PC-9 (cell line): ENCODE measurements at regions not wholly inside any gene's neighbourhood (a gene's known extent, or its start where the extent isn't known, plus 50 kb on each side); places are given as distances from the start of the nearest gene placed in this dataset.

Source experiments
- BruUV-seq: library from RNA; stranded (reverse); fragments of 400-500 nt; replicated peaks from 2 replicates; lab custom pipeline; 2021; lab: Mats Ljungman, UMichigan
- CTCF ChIA-PET: fragments of 300-600 bp; sonication (Branson Sonifier 250); formaldehyde crosslinking; loops from one replicate; lab custom pipeline; 2022; ENCODE audit warnings: antibody characterized with exemption; lab: Charles Lee
- POLR2A ChIA-PET: fragments of 300-600 bp; sonication (Branson Sonifier 250); formaldehyde crosslinking; loops from one replicate; lab custom pipeline; 2022; ENCODE audit warnings: antibody characterized with exemption; ENCODE audit not compliant: unreplicated experiment; lab: Charles Lee
- DNase-seq, 2 experiments: peaks; one replicate each; pipeline versions ENCODE4 v3.0.0 to v3.0.0-alpha.2; 2015 to 2022; ENCODE audit warnings: mixed read lengths in 1 of 2
- H2AFZ ChIP-seq: fragments of 200-600 bp; sonication (generic); 2 replicates; pipeline ENCODE4 v1.8.1; 2017; ENCODE audit warnings: antibody characterized with exemption
- H3F3A ChIP-seq: fragments of 200-600 bp; sonication (generic); 2 replicates; pipeline ENCODE4 v1.8.1; 2017; ENCODE audit warnings: antibody characterized with exemption, mild to moderate bottlenecking, low read depth; ENCODE audit not compliant: insufficient read depth
- H3K27ac ChIP-seq: fragments of 200-600 bp; sonication (generic); 2 replicates; pipeline ENCODE4 v1.6.1; 2016; ENCODE audit warnings: mixed run types
- H3K27me3 ChIP-seq: fragments of 200-600 bp; sonication (generic); 2 replicates; pipeline ENCODE4 v1.6.1; 2016; ENCODE audit warnings: low read depth, mixed run types; ENCODE audit not compliant: insufficient read depth
- H3K36me3 ChIP-seq: fragments of 200-600 bp; sonication (generic); 2 replicates; pipeline ENCODE4 v1.6.1; 2016; ENCODE audit warnings: low read depth, mixed run types
- H3K4me1 ChIP-seq: fragments of 200-600 bp; sonication (generic); replicated peaks from 2 replicates; pipeline ENCODE4 v1.6.1; 2016; ENCODE audit warnings: mixed run types; ENCODE audit not compliant: insufficient read depth
- H3K4me2 ChIP-seq: fragments of 200-600 bp; sonication (generic); 2 replicates; pipeline ENCODE4 v1.6.1; 2017; ENCODE audit warnings: mixed run types
- H3K4me3 ChIP-seq: fragments of 200-600 bp; sonication (generic); 2 replicates; pipeline ENCODE4 v1.6.1; 2016; ENCODE audit warnings: mixed run types
- H3K79me2 ChIP-seq: fragments of 200-600 bp; sonication (generic); 2 replicates; pipeline ENCODE4 v1.6.1; 2017; ENCODE audit warnings: low read depth, mixed run types
- H3K9me2 ChIP-seq: fragments of 200-600 bp; sonication (generic); 2 replicates; pipeline ENCODE4 v1.8.1; 2017; ENCODE audit warnings: mild to moderate bottlenecking; ENCODE audit not compliant: insufficient read depth
- H3K9me3 ChIP-seq: fragments of 200-600 bp; sonication (generic); 2 replicates; pipeline ENCODE4 v1.8.1; 2016; ENCODE audit warnings: low read depth; ENCODE audit not compliant: insufficient read depth
- H4K20me1 ChIP-seq: fragments of 200-600 bp; sonication (generic); 2 replicates; pipeline ENCODE4 v1.8.1; 2017; ENCODE audit not compliant: insufficient read depth
- CTCF ChIP-seq: fragments of 200-600 bp; sonication (generic); conservative IDR thresholded peaks from 2 replicates; pipeline ENCODE4 v1.6.1; 2017; ENCODE audit warnings: mixed run types, antibody characterized with exemption, mild to moderate bottlenecking, moderate library complexity
- EZH2 ChIP-seq: fragments of 200-600 bp; sonication (generic); IDR thresholded peaks from 2 replicates; pipeline ENCODE4 v1.8.0; 2017; ENCODE audit warnings: antibody characterized with exemption, low read depth
- intact Hi-C: fragments of 100-400 bp; cut with micrococcal nuclease; formaldehyde crosslinking; loops from one replicate; pipeline ENCODE4 v1.10.0; 2022; ENCODE audit not compliant: unreplicated experiment

GRCh38 chr7:19560111-19560883 lies 148.5 kb downstream of the POLR1F start:
- TF ChIP-seq CTCF = no peak
- no peaks in the 10 kb centered on the region for H3K79me2 ChIP-seq
- H4K20me1 ChIP-seq = no peaks in the 10 kb centered on the region
- no peak overlapping the region for H3K27ac ChIP-seq
- H3K4me1 ChIP-seq = no peaks in the 10 kb centered on the region
- H3F3A ChIP-seq = no peaks in the 10 kb centered on the region
- CTCF ChIA-PET = no interaction called here
- no peak overlapping the region for H2AFZ ChIP-seq
- H3K4me2 ChIP-seq = no peak overlapping the region
- no TSS peak for BruUV-seq
- H3K9me2 ChIP-seq = no peaks in the 10 kb centered on the region; the same call in 1 of the 2 replicates
- no peak overlapping the region for H3K4me3 ChIP-seq
- POLR2A ChIA-PET = no interaction called here
- H3K36me3 ChIP-seq = no peaks in the 10 kb centered on the region
- H3K27me3 ChIP-seq = no peaks in the 10 kb centered on the region
- H3K9me3 ChIP-seq = no peaks in the 10 kb centered on the region
- no peak for DNase-seq
- intact Hi-C loops = no loop called here

- peak in 1 of 2 experiments; percentile 33 for DNase-seq
- H3F3A ChIP-seq = no peaks in the 10 kb centered on the region
- H3K27ac ChIP-seq = no peak overlapping the region
- no peaks in the 10 kb centered on the region for H4K20me1 ChIP-seq
- no peaks in the 10 kb centered on the region for H3K27me3 ChIP-seq
- H3K4me1 ChIP-seq = no peaks in the 10 kb centered on the region
- H3K4me3 ChIP-seq = no peak overlapping the region
- H2AFZ ChIP-seq = no peak overlapping the region
- no peaks in the 10 kb centered on the region for H3K36me3 ChIP-seq
- H3K9me2 ChIP-seq = no peaks in the 10 kb centered on the region; the same call in 1 of the 2 replicates
- BruUV-seq = no TSS peak
- no peaks in the 10 kb centered on the region for H3K79me2 ChIP-seq
- CTCF ChIA-PET = no interaction called here
- H3K9me3 ChIP-seq = no peaks in the 10 kb centered on the region
- H3K4me2 ChIP-seq = no peak overlapping the region
- TF ChIP-seq EZH2 (no peak), CTCF (no peak)
- intact Hi-C loops = no loop called here
- POLR2A ChIA-PET = no interaction called here
Measured at GRCh38 chr7:19558527-19558926, 150.3 kb downstream of the POLR1F start.

- no peaks in the 10 kb centered on the region for H3K79me2 ChIP-seq
- BruUV-seq = no TSS peak
- no peak for DNase-seq
- intact Hi-C loops = no loop called here
- H3K4me3 ChIP-seq = no peak overlapping the region
- H3K27ac ChIP-seq = no peak overlapping the region
- H4K20me1 ChIP-seq = no peaks in the 10 kb centered on the region
- ChIA-PET POLR2A (no interaction called here), CTCF (no interaction called here)
- H3F3A ChIP-seq = no peaks in the 10 kb centered on the region
- TF ChIP-seq EZH2 (no peak), CTCF (no peak)
- H3K27me3 ChIP-seq = no peaks in the 10 kb centered on the region
- no peak overlapping the region for H3K4me2 ChIP-seq
- no peak overlapping the region for H2AFZ ChIP-seq
- H3K9me2 ChIP-seq = no peaks in the 10 kb centered on the region; the same call in 1 of the 2 replicates
- no peaks in the 10 kb centered on the region for H3K36me3 ChIP-seq
- no peaks in the 10 kb centered on the region for H3K9me3 ChIP-seq
- no peaks in the 10 kb centered on the region for H3K4me1 ChIP-seq
Measured at GRCh38 chr7:19557726-19558465, 150.9 kb downstream of the POLR1F start.
